RWPE2 (cell line): ENCODE measurements at regions not wholly inside any gene's neighbourhood (a gene's known extent, or its start where the extent isn't known, plus 50 kb on each side); places are given as distances from the start of the nearest gene placed in this dataset.
A peak's percentile ranks its signal among the peaks of the same experiment; 100 is the strongest.

Experiments
- ATAC-seq: fragments of 200-7000 bp; cut with Tn5 transposase; 3 replicates; pipeline ENCODE4 v1.9.1; 2021; ENCODE audit warnings: low read depth
- DNase-seq: peaks from one replicate; pipeline ENCODE4 v3.0.0-alpha.2; 2020; ENCODE audit warnings: low spot score
- H3K27ac ChIP-seq: fragments of 450-650 bp; 2 replicates; pipeline ENCODE4 v1.5.1; 2017; ENCODE audit warnings: mild to moderate bottlenecking; ENCODE audit not compliant: poor library complexity, severe bottlenecking
- H3K27me3 ChIP-seq: fragments of 250-450 bp; sonication (Bioruptor Pico); 2 replicates; pipeline ENCODE4 v1.5.1; 2021; ENCODE audit warnings: mild to moderate bottlenecking, moderate library complexity; ENCODE audit not compliant: insufficient read depth, poor library complexity, severe bottlenecking
- H3K36me3 ChIP-seq: fragments of 250-450 bp; sonication (Bioruptor Pico); 2 replicates; pipeline ENCODE4 v1.5.1; 2020; ENCODE audit warnings: low read depth, mild to moderate bottlenecking, moderate library complexity
- H3K4me1 ChIP-seq: fragments of 250-450 bp; sonication (Bioruptor Pico); 2 replicates; pipeline ENCODE4 v1.5.1; 2021; ENCODE audit warnings: mild to moderate bottlenecking, moderate library complexity; ENCODE audit not compliant: insufficient read depth, poor library complexity, severe bottlenecking
- H3K4me3 ChIP-seq: fragments of 250-450 bp; sonication (Bioruptor Pico); 2 replicates; pipeline ENCODE4 v1.5.1; 2021; ENCODE audit warnings: mild to moderate bottlenecking, moderate library complexity; ENCODE audit not compliant: severe bottlenecking
- H3K9me3 ChIP-seq: fragments of 250-450 bp; sonication (Bioruptor Pico); 2 replicates; pipeline ENCODE4 v1.5.1; 2021; ENCODE audit warnings: mild to moderate bottlenecking, moderate library complexity; ENCODE audit not compliant: severe bottlenecking
- TF ChIP-seq, protein P1 (sequence below): fragments of 450-650 bp; IDR thresholded peaks from one replicate; pipeline ENCODE4 v1.5.1; 2017; ENCODE audit warnings: mild to moderate bottlenecking, moderate library complexity; ENCODE audit not compliant: poor library complexity, severe bottlenecking

DNA sequence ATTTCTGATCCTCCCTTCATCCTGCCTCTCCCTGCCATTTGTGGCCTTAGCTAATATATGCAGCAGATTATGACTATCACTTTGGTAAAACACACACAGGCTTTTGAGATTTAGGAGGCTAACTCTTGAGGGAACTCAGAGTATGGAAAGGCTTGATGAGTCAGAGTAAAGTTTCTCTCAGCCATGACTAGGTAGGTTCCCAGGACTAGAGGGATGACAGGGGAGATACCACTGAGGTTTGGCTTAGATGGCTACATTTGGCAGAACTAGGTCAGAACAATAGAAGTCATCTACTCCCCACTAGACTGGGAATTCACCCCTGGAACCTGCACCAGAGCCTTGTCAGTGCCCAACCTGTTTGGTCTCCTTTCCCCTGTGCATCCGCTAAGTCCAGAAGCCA is 585.7 kb downstream of the TLL1 start:
- DNase-seq (no peak), ATAC-seq (no peak)
- H3K27me3 ChIP-seq, result no peaks in the 10 kb centered on the region
- no peaks in the 10 kb centered on the region for H3K36me3 ChIP-seq
- no peak overlapping the region for H3K4me3 ChIP-seq
- H3K9me3 ChIP-seq, result no peaks in the 10 kb centered on the region
- peaks cover 10% of the 10 kb centered on the region for H3K4me1 ChIP-seq
- TF ChIP-seq, protein P1, sequence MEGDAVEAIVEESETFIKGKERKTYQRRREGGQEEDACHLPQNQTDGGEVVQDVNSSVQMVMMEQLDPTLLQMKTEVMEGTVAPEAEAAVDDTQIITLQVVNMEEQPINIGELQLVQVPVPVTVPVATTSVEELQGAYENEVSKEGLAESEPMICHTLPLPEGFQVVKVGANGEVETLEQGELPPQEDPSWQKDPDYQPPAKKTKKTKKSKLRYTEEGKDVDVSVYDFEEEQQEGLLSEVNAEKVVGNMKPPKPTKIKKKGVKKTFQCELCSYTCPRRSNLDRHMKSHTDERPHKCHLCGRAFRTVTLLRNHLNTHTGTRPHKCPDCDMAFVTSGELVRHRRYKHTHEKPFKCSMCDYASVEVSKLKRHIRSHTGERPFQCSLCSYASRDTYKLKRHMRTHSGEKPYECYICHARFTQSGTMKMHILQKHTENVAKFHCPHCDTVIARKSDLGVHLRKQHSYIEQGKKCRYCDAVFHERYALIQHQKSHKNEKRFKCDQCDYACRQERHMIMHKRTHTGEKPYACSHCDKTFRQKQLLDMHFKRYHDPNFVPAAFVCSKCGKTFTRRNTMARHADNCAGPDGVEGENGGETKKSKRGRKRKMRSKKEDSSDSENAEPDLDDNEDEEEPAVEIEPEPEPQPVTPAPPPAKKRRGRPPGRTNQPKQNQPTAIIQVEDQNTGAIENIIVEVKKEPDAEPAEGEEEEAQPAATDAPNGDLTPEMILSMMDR, result no peak
- no peak overlapping the region for H3K27ac ChIP-seq

DNA sequence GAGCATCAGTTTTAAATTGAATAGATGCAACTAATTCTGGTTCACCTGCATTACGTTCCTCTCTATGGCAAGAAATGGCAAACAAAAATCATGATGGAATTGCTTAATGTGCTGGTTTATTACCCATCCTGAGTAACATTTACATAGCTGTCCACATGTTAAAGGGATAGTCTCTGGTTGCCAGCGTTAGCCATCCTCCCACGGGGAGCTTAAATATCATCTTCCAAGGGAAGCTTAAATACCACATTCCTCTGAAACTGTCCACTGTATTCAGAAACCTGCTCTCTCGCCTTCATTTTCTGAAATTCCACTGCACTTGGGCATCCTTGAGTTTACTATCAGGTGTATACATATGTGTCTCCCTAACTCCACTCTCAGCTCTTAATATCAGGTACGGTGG is 586.6 kb downstream of the TLL1 start:
- Histone ChIP-seq H3K4me1 (peaks cover 10% of the 10 kb centered on the region), H3K27ac (no peak overlapping the region), H3K36me3 (no peaks in the 10 kb centered on the region), H3K4me3 (no peak overlapping the region), H3K9me3 (no peaks in the 10 kb centered on the region), H3K27me3 (no peaks in the 10 kb centered on the region)
- DNase-seq (no peak), ATAC-seq (no peak)
- TF ChIP-seq, protein P1, result no peak

DNA sequence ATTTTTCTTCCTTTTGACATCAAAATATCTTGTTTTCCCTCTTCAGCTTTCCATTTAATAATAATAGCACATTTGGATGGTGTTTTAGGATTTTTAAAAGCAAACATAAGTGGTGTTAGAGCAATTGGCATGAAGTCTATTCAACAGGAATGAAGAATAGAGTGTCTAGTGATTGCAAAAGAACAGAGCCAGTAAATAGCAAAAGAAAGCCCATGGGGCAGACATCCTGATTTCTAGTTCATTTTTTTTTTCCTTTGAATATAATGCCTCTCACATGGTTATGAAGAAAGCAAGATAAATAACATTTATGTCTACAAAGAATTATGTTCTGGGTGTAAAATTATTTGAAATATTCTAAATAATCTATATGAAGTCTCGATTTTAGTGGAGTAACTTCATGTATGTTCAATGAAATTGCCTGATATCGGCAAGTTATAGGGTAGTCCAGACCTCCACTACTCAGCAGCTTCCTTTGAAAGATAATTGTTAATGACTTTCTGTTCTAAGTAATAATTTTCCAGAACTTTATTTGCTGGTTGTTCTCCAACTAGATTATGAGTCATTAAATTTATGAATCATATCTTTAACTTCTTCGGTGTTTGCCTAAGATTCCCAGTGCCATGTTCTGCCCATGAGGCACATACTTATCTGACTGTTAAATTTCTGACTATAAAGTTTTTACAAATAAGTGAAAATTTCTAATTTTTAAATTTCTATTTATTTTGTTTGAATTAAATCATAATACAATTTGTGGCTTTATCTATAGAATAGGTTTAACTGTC is 587.9 kb downstream of the TLL1 start:
- Histone ChIP-seq H3K4me3 (no peak overlapping the region), H3K27ac (no peak overlapping the region), H3K27me3 (no peaks in the 10 kb centered on the region), H3K36me3 (no peaks in the 10 kb centered on the region), H3K9me3 (no peaks in the 10 kb centered on the region), H3K4me1 (peaks cover 10% of the 10 kb centered on the region)
- ATAC-seq (peak; percentile 61; the same call in 2 of the 3 replicates), DNase-seq (no peak)
- TF ChIP-seq, protein P1, result no peak

DNA sequence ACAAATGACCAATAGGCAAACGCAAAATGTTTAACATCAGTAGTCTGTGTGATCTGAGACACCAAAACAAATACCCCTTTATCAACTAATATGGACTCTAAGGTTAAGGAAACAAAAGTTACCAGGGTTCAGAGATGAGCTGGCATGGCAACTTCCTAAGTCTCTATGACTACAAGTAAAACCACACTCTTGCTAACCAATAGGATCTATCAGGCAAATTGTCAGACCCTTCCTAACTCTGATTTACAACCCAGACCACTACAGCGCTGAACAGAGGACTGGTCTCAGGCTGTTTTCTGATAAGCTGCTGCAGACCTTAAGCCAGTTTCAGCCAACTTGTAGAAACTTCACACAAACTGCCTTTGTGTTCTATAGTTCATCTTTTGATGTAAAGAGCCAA is 608.0 kb downstream of the TLL1 start:
- no peaks in the 10 kb centered on the region for H3K27me3 ChIP-seq
- H3K36me3 ChIP-seq, result no peaks in the 10 kb centered on the region
- no peaks in the 10 kb centered on the region for H3K9me3 ChIP-seq
- no peak overlapping the region for H3K4me3 ChIP-seq
- no peaks in the 10 kb centered on the region for H3K4me1 ChIP-seq
- no peak for DNase-seq
- ATAC-seq, result no peak
- H3K27ac ChIP-seq, result no peak overlapping the region
- TF ChIP-seq, protein P1, result no peak

DNA sequence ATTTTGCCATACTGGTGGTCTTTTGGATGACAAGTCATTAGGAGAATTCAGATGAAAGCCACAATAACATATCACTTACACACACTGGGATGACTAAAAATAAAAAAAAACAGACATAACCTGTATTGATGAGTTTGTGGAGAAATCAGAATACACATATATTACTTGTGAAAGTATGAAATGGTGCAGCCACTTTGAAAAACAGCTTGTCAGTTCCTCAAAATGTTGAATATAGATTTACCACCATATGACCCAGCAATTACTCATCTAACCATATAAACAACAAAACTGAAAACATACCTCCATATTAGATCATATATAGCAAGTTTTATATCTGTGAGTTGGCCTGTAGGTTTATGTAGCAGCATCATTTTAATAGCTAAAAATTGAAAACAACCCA is 608.7 kb downstream of the TLL1 start:
- ATAC-seq, result no peak

More for the DNA sequence above, 608.7 kb downstream of the TLL1 start:
- H3K4me1 ChIP-seq, result no peaks in the 10 kb centered on the region
- no peaks in the 10 kb centered on the region for H3K27me3 ChIP-seq
- H3K36me3 ChIP-seq, result no peaks in the 10 kb centered on the region
- TF ChIP-seq, protein P1, result no peak
- H3K27ac ChIP-seq, result no peak overlapping the region
- DNase-seq, result no peak
- no peak overlapping the region for H3K4me3 ChIP-seq
- H3K9me3 ChIP-seq, result no peaks in the 10 kb centered on the region
